T47D (cell line): ENCODE measurements at regions not wholly inside any gene's neighbourhood (a gene's known extent, or its start where the extent isn't known, plus 50 kb on each side); places are given as distances from the start of the nearest gene placed in this dataset.
A peak's percentile ranks its signal among the peaks of the same experiment; 100 is the strongest.

ENCODE experiments used
- DNase-seq, 2 experiments: peaks; one replicate each; pipeline versions ENCODE4 v3.0.0 to v3.0.0-alpha.2; 2011 to 2012; ENCODE audit warnings: low read depth in 1 of 2, low spot score in 1 of 2
- JUND ChIP-seq: IDR thresholded peaks from 2 replicates; pipeline ENCODE4 v1.6.1; 2012; ENCODE audit warnings: low read depth
- in situ Hi-C: cut with HindIII; loops from 2 replicates; pipeline ENCODE4 v1.10.0; 2016; ENCODE audit warnings: low sequenced_read_pairs, low pct_unique_long_range_greater_than_20kb

GRCh38 chr5:35285011-35285410, 54.7 kb upstream of the PRLR start:
- DNase-seq: peak in 1 of 2 experiments; percentile 84
- TF ChIP-seq JUND: no peak; the same call in 1 of the 2 replicates
- in situ Hi-C loops: no loop called here

GRCh38 chr5:35284364-35284763, 54.1 kb upstream of the PRLR start:
- TF ChIP-seq JUND: no peak
- in situ Hi-C loops: no loop called here
- no peak for DNase-seq

DNA sequence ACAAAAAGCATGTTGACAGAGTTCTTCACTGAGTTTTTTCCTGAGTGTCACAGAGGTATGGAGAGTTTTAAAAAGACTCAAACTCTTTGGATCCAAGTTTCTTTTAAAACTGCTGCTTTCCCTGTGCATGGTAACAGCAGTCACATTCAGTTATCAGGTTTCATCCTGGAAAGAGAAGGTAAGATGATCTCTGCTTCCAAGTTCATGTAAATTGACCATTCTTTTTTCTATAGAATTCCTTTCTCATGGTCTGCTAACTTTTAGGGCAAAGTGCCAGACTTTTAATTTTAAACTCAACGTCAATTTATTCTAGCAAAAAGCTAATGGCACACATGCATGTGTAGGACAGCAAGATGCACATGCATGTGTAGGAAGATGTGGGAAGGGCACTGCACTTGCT, 52.5 kb upstream of the PRLR start:
- DNase-seq: no peak
- no peak for TF ChIP-seq JUND
- in situ Hi-C loops: no loop called here

- in situ Hi-C loops: no loop called here
- DNase-seq: no peak
- TF ChIP-seq JUND: no peak
These were observed 51.3 kb upstream of the PRLR start for GRCh38 chr5:35281613-35282012.
